ENCODE measurements at regions not wholly inside any gene's neighbourhood (a gene's known extent, or its start where the extent isn't known, plus 50 kb on each side); places are given as distances from the start of the nearest gene placed in this dataset.

- TF ChIP-seq CTCF (conservative IDR thresholded peaks at IDR 0.05) (no peak), EZH2 (IDR thresholded peaks at IDR 0.05; ENCODE audit: low read depth) (no peak)
Observed at GRCh38 chr1:55970526-55971110, 608.7 kb downstream of the PLPP3 start.
